GM21825 (cell line): ENCODE measurements at regions not wholly inside any gene's neighbourhood (a gene's known extent, or its start where the extent isn't known, plus 50 kb on each side); places are given as distances from the start of the nearest gene placed in this dataset.
"Not testable (repeated sequence)": the region's sequence is repeated elsewhere in the genome, so short reads cannot be mapped to it uniquely, and the experiment has no call there.

Experiments
- ATAC-seq: cut with Tn5 transposase; IDR thresholded peaks from one replicate; pipeline ENCODE4 v1.9.1; 2021; ENCODE audit warnings: mild to moderate bottlenecking, moderate library complexity; ENCODE audit not compliant: unreplicated experiment

DNA sequence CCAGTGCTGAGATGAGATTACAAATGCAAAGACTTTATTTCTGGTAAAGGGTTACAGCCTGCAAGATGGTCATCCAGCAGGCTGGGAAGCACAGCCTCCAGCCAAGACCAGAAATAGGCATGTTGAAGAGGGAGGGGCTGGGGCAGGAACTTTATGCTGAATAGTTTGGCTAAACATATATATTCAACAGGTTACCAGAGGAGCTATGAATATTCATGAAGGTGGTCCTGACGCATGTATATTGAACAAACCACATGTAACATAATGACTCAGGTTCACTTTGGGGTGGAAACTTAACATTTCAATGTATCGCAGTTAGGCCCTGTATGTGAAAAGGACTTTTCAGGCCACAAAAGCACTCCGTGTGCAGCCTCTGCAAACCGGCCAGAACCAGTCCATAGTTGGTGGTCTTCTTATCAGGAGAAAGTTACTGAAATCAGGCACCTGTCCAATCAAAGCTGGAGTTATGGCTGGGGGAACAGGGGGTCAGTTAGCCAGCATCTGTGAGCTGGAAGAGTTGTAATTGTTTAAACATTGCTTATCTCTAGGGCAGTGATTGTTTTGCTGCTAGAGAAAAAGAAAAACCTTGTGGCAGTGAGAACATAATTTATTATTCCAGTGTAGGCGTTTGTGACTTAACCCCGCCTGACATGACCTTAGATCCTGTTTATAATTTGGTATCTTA lies 372.9 kb upstream of the AUTS2 start:
- ATAC-seq = no peak

DNA sequence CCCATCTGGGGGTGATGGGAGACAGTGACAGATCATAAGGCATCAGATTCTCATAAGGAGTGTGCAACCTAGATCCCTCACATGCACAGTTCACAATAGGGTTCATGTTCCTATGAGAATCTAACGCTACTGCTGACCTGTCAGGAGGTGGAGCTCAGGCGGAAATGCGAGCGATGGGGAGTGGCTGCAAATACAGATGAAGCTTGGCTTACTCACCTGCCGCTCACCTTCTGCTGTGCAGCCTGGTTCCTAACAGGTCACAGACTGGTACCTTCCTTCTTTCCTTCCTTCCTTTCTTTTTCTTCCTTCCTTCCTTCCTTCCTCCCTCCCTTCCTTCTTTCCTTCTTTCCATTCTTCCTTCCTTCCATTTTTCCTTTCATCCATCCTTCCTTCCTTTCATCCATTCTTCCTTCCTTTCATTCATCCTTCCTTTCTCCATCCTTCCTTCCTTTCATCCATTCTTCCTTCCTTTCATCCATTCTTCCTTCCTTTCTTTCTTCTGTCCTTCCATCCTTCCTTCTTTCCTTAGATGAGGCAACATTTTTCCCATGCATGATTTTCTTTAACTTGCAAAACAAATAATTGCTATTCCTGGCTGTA lies 370.0 kb upstream of the AUTS2 start:
- no peak for ATAC-seq

- ATAC-seq = no peak
These were observed 365.6 kb upstream of the AUTS2 start for GRCh38 chr7:69232445-69233376.

DNA sequence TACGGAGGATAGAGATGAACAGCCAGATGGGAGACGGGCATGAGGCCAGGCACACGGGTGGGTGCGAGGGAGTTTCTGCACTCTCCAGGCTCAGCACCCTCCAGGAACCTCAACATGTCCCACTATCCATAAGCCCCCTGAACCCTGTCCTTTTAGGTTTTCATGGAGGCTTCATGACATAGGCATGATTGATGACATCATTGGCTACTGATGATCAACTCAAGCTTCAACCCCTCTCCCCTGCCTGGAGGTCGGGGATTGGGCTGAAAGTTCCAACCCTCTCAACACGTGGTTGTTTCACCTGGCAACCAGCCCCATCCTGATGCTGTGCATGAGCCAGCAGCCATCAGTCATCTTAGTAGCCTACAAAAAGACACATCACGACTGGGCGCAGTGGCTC lies 360.7 kb upstream of the AUTS2 start:
- no peak for ATAC-seq

DNA sequence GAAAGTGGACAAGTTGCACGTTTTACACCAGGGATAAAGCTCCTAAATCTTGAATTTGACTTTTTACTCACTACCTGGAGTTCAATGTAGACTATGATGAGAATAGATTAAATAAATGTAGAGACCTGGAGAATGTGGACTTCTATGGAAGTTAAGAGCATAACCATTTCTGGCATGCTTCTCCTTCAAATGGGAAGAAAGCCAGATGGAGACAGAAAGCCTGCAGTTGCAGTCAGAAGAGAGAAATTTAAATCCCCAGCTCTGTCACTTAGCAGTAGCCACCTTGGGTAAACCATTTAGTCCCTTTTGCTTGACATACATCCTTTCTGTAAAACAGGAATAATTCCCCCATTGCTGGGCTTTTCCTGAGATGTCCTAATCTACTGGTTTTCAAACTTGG lies 355.3 kb upstream of the AUTS2 start:
- ATAC-seq = no peak

DNA sequence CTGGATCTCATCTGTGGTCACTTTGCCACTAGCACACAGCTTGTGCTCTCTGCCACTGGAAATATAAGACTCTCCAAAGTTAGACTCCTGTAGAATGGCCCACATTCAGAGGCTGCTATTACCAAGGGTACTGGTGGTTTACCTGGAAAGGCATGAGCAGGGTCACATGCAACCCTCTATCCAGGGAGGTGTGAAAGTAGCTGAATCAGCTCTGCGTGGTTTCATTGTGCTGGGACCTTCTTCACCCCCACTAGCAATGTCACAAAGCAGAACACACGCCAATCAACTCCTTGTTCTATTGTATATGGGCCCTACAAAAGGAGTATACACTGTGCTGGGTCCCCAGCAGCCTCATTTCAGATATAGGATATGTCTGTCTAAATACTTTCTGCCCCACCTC lies 353.6 kb upstream of the AUTS2 start:
- ATAC-seq = no peak

DNA sequence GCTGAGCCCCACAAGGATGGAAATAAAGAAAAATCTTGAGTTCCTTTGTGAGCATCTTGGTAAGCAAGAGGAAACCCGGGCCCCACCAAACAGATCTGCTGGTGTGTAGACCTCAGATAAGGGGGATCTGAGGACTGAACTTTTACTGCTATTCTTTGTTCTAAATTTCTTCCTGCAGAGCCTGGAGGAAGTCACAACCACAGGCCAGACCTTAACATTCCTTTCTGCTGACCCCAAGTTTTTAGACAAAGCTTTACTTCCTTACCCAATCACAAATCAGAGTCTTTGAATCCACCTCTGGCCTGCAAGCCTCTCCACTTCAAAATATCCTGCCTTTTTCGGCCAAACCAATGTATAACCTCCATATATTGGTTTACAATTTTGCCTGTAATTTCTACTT lies 352.6 kb upstream of the AUTS2 start:
- no peak for ATAC-seq

GRCh38 chr7:69246758-69247157 lies 351.5 kb upstream of the AUTS2 start:
- ATAC-seq = no peak

DNA sequence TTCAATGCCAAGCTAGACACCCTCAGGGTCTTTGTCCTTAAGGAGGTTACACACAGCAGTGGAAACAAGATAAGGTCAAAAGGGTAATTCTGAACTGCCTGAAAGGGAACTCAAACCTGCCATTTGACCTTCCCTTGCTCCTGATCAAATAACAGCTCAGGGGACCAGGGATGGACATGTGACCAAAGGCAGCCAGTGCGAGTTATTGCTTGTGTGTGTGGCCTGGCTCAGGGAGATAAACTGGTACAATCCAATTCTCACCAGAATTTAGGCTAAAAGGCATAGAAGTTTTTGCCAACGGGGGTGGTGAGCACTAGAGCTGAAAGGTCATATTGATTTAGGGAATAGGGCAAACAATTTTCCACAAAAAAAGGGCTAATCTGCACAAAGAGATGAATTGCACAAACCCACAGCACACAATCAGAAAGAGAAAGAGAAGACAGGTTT lies 349.9 kb upstream of the AUTS2 start:
- ATAC-seq = not testable (repeated sequence)

DNA sequence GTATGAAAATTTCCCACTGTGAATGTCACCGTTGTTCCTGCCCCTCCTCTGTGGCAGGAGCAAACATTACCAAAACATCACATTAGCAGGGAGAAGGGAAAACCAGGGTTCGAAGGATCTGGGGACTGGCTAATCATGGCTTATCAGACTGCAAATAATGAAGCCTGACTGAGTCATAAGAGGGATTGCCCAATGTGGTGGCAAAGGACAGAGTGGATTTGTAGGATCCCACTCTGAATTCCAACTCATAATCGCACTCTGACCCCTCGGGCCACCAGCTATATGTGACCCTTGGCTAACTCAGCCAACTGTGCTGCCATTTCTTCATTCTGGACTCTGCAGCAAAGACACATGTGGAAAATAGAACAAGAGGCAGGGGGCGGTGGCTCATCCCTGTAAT lies 347.3 kb upstream of the AUTS2 start:
- ATAC-seq = no peak

- no peak for ATAC-seq
These were observed 343.6 kb upstream of the AUTS2 start for GRCh38 chr7:69254643-69255042.

DNA sequence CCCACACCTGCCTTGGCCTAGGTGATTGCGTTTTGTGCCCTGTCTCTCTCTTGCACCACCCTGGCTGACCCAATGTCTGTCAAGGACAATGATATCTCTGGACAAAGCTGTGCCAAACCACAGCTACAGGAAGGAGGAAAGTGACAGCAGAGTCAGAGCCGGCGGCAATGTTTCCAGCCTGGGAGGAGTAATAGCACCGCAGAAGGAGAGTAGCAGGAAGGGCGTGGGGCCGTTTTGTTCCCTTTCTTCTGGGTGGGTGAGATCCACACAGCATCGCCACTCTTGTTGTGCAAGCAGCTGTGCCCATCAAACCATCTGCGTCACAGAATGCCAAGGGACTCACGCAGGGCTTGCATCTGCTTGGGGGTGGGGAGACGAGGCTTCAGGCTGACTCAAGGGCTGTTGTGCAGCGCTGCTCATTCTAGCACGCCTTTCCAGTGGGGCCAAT lies 341.6 kb upstream of the AUTS2 start:
- no peak for ATAC-seq

- no peak for ATAC-seq
These were observed 340.7 kb upstream of the AUTS2 start for GRCh38 chr7:69257592-69257991.

GRCh38 chr7:69259445-69259844 lies 338.8 kb upstream of the AUTS2 start:
- no peak for ATAC-seq

- ATAC-seq = no peak
These were observed 338.3 kb upstream of the AUTS2 start for GRCh38 chr7:69260023-69260422.

- no peak for ATAC-seq
These were observed 334.7 kb upstream of the AUTS2 start for GRCh38 chr7:69263550-69263949.

- no peak for ATAC-seq
These were observed 328.5 kb upstream of the AUTS2 start for GRCh38 chr7:69269806-69270205.

GRCh38 chr7:69272101-69272500 lies 326.2 kb upstream of the AUTS2 start:
- no peak for ATAC-seq

GRCh38 chr7:69276011-69276729 lies 322.1 kb upstream of the AUTS2 start:
- ATAC-seq = no peak

- ATAC-seq = no peak
These were observed 320.9 kb upstream of the AUTS2 start for GRCh38 chr7:69277366-69277765.

DNA sequence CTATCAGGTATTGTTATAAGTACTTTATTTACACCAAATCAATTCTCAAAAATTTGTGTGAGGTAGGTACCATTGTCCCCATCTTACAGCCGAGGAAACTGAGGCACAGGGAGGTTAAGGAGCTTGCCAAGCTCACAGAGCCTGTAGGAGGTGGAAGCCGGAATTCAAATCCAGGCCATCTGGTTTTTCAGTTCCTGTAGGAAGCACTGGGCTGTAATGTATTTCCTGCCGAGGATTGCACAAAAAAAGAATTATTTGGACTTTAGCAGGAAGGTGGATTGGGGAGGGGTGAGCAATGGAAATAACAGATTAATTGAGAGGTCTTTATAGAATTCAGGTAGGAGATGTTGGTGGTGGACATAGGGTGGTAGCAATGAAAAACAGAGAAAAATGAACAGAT lies 315.3 kb upstream of the AUTS2 start:
- no peak for ATAC-seq
